GM12865 (cell line): ENCODE measurements at regions not wholly inside any gene's neighbourhood (a gene's known extent, or its start where the extent isn't known, plus 50 kb on each side); places are given as distances from the start of the nearest gene placed in this dataset.
"Not testable (repeated sequence)": the region's sequence is repeated elsewhere in the genome, so short reads cannot be mapped to it uniquely, and the experiment has no call there.

Experiments used
- DNase-seq: peaks from one replicate; pipeline ENCODE4 v3.0.0; 2010; ENCODE audit warnings: low read depth
- H3K4me3 ChIP-seq: 2 replicates; pipeline ENCODE4 v1.5.1; 2011; ENCODE audit warnings: mild to moderate bottlenecking, low read depth, low read length, control low read depth
- CTCF ChIP-seq: IDR thresholded peaks from 2 replicates; pipeline ENCODE4 v1.5.1; 2011; ENCODE audit warnings: low read length, control low read depth, low read depth, inconsistent platforms; ENCODE audit not compliant: insufficient read depth; ENCODE audit errors: missing control alignments

- no peak overlapping the region for H3K4me3 ChIP-seq
- no peak for DNase-seq
- TF ChIP-seq CTCF: no peak
Measured at GRCh38 chr14:55849833-55850232, 268.4 kb upstream of the PELI2 start.

- H3K4me3 ChIP-seq: no peak overlapping the region
- no peak for TF ChIP-seq CTCF
- DNase-seq: no peak
Measured at GRCh38 chr14:55850825-55851241, 267.4 kb upstream of the PELI2 start.

GRCh38 chr14:55851301-55851700 is 266.9 kb upstream of the PELI2 start:
- no peak overlapping the region for H3K4me3 ChIP-seq
- no peak for TF ChIP-seq CTCF
- DNase-seq: no peak

- TF ChIP-seq CTCF: no peak
- H3K4me3 ChIP-seq: no peak overlapping the region
- DNase-seq: no peak
Measured at GRCh38 chr14:55851961-55852360, 266.2 kb upstream of the PELI2 start.

- H3K4me3 ChIP-seq: no peak overlapping the region
- no peak for TF ChIP-seq CTCF
- DNase-seq: no peak
Measured at GRCh38 chr14:55855751-55856150, 262.5 kb upstream of the PELI2 start.

- no peak for DNase-seq
- no peak for TF ChIP-seq CTCF
- no peak overlapping the region for H3K4me3 ChIP-seq
Measured at GRCh38 chr14:55858604-55859003, 259.6 kb upstream of the PELI2 start.

- not testable (repeated sequence) for H3K4me3 ChIP-seq, DNase-seq
Measured at GRCh38 chr14:55861561-55861960, 256.6 kb upstream of the PELI2 start.
